ENCODE measurements at regions not wholly inside any gene's neighbourhood (a gene's known extent, or its start where the extent isn't known, plus 50 kb on each side); places are given as distances from the start of the nearest gene placed in this dataset.
"Not testable (repeated sequence)": the region's sequence is repeated elsewhere in the genome, so short reads cannot be mapped to it uniquely, and the experiment has no call there.

GRCh38 chr1:147061880-147062279 is 110.4 kb downstream of the PRKAB2 start:
- DNase-seq, result not testable (repeated sequence)

GRCh38 chr1:147053269-147053668 is 115.1 kb downstream of the NBPF12 start:
- DNase-seq, result no peak

- DNase-seq, result no peak
Measured at GRCh38 chr1:147052677-147053076, 114.6 kb downstream of the NBPF12 start.

GRCh38 chr1:147052143-147052542 is 114.0 kb downstream of the NBPF12 start:
- no peak for DNase-seq

- no peak for DNase-seq
Measured at GRCh38 chr1:147051136-147051535, 113.0 kb downstream of the NBPF12 start.

GRCh38 chr1:147050654-147051053 is 112.5 kb downstream of the NBPF12 start:
- no peak for DNase-seq

- DNase-seq, result not testable (repeated sequence)
Measured at GRCh38 chr1:147046863-147047394, 108.8 kb downstream of the NBPF12 start.

GRCh38 chr1:147046189-147046862 is 108.2 kb downstream of the NBPF12 start:
- DNase-seq, result no peak

Measured in NCI-H526 (cell line).